Peyer's patch (tissue), 4 donors: ENCODE measurements at regions not wholly inside any gene's neighbourhood (a gene's known extent, or its start where the extent isn't known, plus 50 kb on each side); places are given as distances from the start of the nearest gene placed in this dataset.
"Not testable (repeated sequence)": the region's sequence is repeated elsewhere in the genome, so short reads cannot be mapped to it uniquely, and the experiment has no call there.

Experiments used
- DNase-seq, 3 donors: peaks; one replicate each; pipeline ENCODE4 v3.0.0-alpha.2; 2017 to 2019
- H3K27ac ChIP-seq, 4 donors: fragments of 200-600 bp; sonication (generic); one replicate each; pipeline ENCODE4 v1.5.1; 2016 to 2019
- H3K27me3 ChIP-seq, 2 donors: fragments of 200-600 bp; sonication (generic); one replicate each; pipeline ENCODE4 v1.5.1; 2019
- H3K36me3 ChIP-seq, 3 donors: fragments of 200-600 bp; sonication (generic); one replicate each; pipeline ENCODE4 v1.5.1; 2016 to 2019
- H3K4me1 ChIP-seq, 4 donors: fragments of 200-600 bp; sonication (generic); one replicate each; pipeline ENCODE4 v1.5.1; 2016 to 2019
- H3K4me3 ChIP-seq, 4 donors: fragments of 200-600 bp; sonication (generic); 1 replicate in 3 of 4; 2 replicates in 1 of 4; pipeline ENCODE4 v1.5.1; 2016 to 2019; ENCODE audit warnings: mild to moderate bottlenecking in 1 of 4
- H3K9me3 ChIP-seq, 4 donors: fragments of 200-600 bp; sonication (generic); one replicate each; pipeline ENCODE4 v1.5.1; 2016 to 2019; ENCODE audit warnings: mild to moderate bottlenecking in 1 of 4
- POLR2A ChIP-seq, 2 donors: fragments of 450-650 bp; IDR thresholded peaks; one replicate each; pipeline ENCODE4 v1.5.1; 2017; ENCODE audit warnings: antibody characterized with exemption in 2 of 2, mild to moderate bottlenecking in 2 of 2, moderate library complexity in 2 of 2
- TF ChIP-seq, protein P1 (sequence below), 6 experiments: fragments of 450-650 bp in 4 of 6; fragments of 200-600 bp in 2 of 6; sonication (generic) in 1 of 6; IDR thresholded peaks; one replicate each; pipeline ENCODE4 v1.5.1; 2017 to 2019; ENCODE audit warnings: antibody characterized with exemption in 6 of 6, mild to moderate bottlenecking in 3 of 6, moderate library complexity in 1 of 6

DNA sequence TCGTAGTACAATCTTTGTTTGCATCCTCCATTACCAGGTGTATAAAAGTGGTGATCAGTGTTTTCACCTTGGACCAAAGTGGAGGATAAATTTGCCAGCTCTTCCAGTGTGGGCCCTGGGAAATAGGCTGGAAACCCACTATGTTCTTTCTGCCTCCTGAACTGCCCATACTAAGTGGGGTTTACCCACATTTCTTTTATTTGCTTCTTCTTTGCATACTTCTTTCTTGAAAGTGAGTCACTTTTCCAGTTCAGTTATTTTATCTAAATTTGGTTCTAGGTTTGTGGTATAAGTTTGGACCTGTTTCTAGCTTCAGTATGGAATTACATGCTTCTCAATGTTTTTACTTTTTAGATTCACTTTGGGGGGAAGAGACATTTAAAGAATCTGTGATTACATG lies 126.2 kb upstream of the ACBD5 start:
- no peak overlapping the region for H3K4me3 ChIP-seq
- TF ChIP-seq, protein P1, sequence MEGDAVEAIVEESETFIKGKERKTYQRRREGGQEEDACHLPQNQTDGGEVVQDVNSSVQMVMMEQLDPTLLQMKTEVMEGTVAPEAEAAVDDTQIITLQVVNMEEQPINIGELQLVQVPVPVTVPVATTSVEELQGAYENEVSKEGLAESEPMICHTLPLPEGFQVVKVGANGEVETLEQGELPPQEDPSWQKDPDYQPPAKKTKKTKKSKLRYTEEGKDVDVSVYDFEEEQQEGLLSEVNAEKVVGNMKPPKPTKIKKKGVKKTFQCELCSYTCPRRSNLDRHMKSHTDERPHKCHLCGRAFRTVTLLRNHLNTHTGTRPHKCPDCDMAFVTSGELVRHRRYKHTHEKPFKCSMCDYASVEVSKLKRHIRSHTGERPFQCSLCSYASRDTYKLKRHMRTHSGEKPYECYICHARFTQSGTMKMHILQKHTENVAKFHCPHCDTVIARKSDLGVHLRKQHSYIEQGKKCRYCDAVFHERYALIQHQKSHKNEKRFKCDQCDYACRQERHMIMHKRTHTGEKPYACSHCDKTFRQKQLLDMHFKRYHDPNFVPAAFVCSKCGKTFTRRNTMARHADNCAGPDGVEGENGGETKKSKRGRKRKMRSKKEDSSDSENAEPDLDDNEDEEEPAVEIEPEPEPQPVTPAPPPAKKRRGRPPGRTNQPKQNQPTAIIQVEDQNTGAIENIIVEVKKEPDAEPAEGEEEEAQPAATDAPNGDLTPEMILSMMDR (IDR thresholded peaks at IDR 0.05), result no peak
- TF ChIP-seq POLR2A (IDR thresholded peaks at IDR 0.05), result no peak
- no peak overlapping the region for H3K27ac ChIP-seq
- DNase-seq, result no peak
- no peaks in the 10 kb centered on the region for H3K9me3 ChIP-seq
- H3K36me3 ChIP-seq, result no peaks in the 10 kb centered on the region
- H3K27me3 ChIP-seq, result no peaks in the 10 kb centered on the region
- no peaks in the 10 kb centered on the region for H3K4me1 ChIP-seq

DNA sequence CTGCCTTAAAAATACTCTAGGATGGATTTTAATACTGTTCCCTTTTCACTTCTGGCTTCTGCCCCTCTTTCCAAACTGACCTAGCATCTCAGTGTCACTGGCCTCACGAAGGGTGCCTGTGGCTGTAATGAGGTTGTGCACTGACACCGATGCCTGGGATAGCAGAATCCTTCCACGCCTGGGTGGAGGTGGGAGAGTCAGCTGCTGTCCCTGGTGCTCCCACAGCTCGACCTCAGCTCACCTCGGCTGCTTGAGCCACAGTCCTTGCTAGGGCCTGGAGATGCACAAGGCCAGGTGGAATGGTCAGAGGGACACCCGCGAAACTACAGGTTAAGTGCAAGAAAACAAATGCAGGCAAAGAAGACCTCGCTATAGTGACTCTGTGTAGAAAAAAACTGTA lies 123.4 kb upstream of the ACBD5 start:
- DNase-seq, result no peak
- TF ChIP-seq, protein P1 (IDR thresholded peaks at IDR 0.05), result no peak
- no peak for TF ChIP-seq POLR2A (IDR thresholded peaks at IDR 0.05)
- no peaks in the 10 kb centered on the region for H3K36me3 ChIP-seq
- H3K27me3 ChIP-seq, result no peaks in the 10 kb centered on the region
- no peak overlapping the region for H3K27ac ChIP-seq
- H3K9me3 ChIP-seq, result no peaks in the 10 kb centered on the region
- no peak overlapping the region for H3K4me3 ChIP-seq
- no peaks in the 10 kb centered on the region for H3K4me1 ChIP-seq

DNA sequence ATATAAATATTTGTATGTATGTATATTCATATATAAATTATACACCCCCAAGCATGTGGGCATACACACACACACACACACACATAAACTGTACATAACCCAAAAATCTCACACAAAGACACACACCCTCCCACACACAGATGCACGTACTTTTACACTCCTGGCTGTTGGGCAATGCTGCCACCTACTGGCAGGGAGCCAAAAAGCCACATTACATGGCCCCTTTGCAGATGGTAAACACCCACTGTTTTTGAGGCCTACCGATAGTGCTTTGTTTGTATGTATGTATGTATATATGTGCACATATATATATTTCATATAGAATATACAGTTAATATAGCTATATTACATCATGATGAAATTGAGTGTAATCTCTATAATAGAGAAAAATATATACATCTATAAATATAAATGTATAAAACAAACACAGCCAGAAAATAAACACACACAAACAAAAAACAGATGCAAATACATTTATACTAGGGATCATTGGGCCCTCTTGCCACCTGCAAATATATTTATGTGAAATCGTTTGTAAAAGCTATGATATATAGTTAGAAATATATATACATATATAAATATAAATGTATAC lies 120.1 kb upstream of the ACBD5 start:
- Histone ChIP-seq H3K27ac (no peak overlapping the region), H3K9me3 (no peaks in the 10 kb centered on the region), H3K36me3 (no peaks in the 10 kb centered on the region), H3K27me3 (no peaks in the 10 kb centered on the region), H3K4me1 (no peaks in the 10 kb centered on the region), H3K4me3 (no peak overlapping the region)
- no peak for TF ChIP-seq POLR2A (IDR thresholded peaks at IDR 0.05)
- TF ChIP-seq, protein P1 (IDR thresholded peaks at IDR 0.05), result peak; percentile 60 to 89 (median 73)
- peak; percentile 72 to 92 (median 78) for DNase-seq

DNA sequence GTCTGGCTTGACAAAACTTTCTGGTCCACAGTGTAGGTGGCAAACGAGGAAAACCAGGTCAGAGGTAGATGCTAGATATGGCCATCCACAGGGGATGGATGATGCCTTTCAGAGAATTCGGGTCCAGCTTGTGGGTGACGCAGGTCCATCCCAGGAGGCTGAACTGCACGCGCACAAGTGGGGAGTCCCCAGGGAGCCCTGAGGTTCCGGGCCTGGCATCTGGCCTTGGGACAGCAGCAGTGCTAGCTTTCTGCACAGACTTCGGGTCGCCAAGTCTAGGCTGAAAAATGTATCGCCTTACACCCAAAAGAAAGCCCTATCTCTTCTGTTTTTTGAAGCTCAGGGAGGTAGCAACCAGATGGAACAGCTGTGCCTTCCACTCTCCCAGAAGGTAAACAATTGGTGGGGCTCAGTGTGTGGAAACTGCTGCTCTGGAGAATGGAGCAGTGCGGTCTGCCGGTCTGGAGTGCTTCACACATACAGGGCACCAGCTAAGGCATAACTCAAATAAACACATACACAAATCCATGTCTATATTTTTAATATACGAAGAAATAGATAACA lies 119.3 kb upstream of the ACBD5 start:
- Histone ChIP-seq H3K9me3 (no peaks in the 10 kb centered on the region), H3K36me3 (no peaks in the 10 kb centered on the region), H3K27me3 (no peaks in the 10 kb centered on the region), H3K27ac (no peak overlapping the region), H3K4me1 (no peaks in the 10 kb centered on the region), H3K4me3 (no peak overlapping the region)
- TF ChIP-seq POLR2A (IDR thresholded peaks at IDR 0.05), result no peak
- DNase-seq, result no peak

DNA sequence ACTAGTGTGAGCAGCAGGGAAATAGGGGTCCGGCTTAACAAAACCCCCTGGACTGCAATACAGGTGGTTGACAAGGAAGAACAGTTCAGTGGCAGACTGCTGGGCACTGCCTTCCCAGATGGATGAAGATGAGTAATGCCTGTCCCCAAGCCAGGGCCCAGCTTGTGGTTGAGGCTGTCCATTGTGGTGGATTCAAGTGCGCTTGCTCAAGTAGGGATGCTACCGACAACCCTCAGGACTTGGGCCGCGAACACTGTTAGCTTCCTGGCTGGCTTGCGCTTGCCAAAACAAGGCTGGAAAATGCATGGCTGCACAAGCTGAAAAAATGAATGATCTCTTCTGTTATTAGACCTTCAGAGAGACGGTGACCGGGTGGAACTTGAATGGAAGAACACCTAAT lies 116.1 kb upstream of the ACBD5 start:
- no peak overlapping the region for H3K27ac ChIP-seq
- no peaks in the 10 kb centered on the region for H3K36me3 ChIP-seq
- H3K9me3 ChIP-seq, result no peaks in the 10 kb centered on the region
- H3K4me3 ChIP-seq, result no peak overlapping the region
- H3K4me1 ChIP-seq, result no peaks in the 10 kb centered on the region
- H3K27me3 ChIP-seq, result no peaks in the 10 kb centered on the region
- no peak for DNase-seq
- no peak for TF ChIP-seq POLR2A (IDR thresholded peaks at IDR 0.05)
- TF ChIP-seq, protein P1 (IDR thresholded peaks at IDR 0.05), result no peak

DNA sequence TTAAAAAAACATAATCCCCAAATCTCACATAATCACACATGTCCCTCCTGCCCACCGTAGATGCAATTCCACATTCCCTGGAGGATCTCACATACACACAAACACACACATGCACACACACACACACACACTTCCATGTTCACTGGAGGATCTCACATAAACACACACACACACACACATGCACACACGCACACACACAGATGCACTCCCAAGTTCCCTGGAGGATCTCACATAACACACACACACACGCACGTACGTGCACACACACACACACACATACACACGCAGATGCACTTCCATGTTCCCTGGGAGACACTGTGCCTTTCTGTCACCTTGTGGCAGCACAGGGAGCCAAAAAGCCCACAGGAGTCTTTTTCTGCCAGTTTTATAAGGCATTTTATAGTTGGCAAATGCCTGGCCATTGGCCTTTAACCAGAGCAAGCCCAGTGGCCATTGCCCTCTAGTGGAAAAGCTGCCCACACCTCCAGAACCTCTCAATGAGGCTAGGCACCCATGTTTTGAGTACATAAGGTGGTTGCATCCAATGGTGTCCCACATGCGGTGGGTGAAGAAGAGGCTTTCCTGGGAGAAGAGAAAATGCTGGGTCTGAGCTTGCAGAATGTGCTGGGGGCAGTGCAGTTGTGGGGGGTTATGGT lies 115.4 kb upstream of the ACBD5 start:
- DNase-seq, result no peak
- no peak overlapping the region for H3K4me3 ChIP-seq
- H3K4me1 ChIP-seq, result no peaks in the 10 kb centered on the region
- no peak overlapping the region for H3K27ac ChIP-seq
- H3K36me3 ChIP-seq, result no peaks in the 10 kb centered on the region
- H3K9me3 ChIP-seq, result no peaks in the 10 kb centered on the region
- H3K27me3 ChIP-seq, result no peaks in the 10 kb centered on the region
- TF ChIP-seq, protein P1 (IDR thresholded peaks at IDR 0.05), result no peak
- TF ChIP-seq POLR2A (IDR thresholded peaks at IDR 0.05), result no peak

DNA sequence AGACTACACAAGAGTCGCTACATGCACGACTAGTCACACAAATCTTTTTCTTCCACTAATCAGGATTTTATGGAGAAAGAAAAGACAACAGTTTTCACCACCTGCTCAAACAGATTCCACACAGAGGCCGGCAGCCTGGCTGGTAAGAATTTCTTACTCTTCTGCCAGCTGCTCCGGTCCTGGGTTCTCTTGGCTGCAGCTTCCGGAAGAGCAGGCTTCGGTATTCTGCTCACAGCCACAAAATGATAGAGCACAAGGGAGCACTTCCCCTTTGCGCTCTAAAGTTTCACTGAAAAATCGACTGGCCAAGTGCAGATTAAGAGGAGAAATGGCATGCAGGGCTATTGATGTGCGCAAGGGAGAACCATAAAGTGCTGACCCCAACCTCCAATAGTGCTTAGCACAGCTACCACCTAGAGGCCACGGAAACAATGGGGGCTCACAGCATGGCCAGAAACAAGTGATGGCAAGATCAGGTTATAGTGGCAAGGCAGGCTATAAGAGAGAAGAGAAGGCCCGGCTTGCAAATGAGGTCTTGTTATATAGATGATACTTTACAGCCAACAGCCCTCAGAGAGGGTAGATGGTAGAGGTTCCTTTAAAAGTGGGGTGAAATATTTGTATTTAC lies 114.2 kb upstream of the ACBD5 start:
- DNase-seq, result peak in 2 of 3 donors; percentile 59 to 64
- H3K36me3 ChIP-seq, H3K4me1 ChIP-seq, H3K27me3 ChIP-seq, H3K9me3 ChIP-seq, H3K27ac ChIP-seq, H3K4me3 ChIP-seq: not testable (repeated sequence)

DNA sequence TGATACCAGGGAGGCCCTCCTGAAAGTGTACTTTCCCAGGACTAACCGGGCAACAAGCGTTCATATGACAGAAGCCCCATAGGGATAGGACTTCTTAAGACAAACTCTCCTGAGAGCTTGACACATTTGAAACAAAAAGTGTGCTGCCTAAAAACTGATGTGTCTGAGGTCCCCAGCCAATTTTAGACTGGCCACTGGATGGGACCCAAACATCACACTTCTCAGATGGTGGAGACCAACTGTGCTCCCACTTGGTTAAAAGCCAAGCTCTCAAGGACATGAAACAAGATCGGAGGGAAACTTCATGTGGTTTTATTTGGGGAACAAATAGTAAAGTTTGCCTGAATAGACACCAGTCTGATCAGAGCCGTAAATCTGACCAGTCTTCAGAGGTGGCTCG lies 113.5 kb upstream of the ACBD5 start:
- H3K36me3 ChIP-seq, H3K27ac ChIP-seq, H3K4me1 ChIP-seq, DNase-seq, H3K9me3 ChIP-seq, H3K4me3 ChIP-seq, H3K27me3 ChIP-seq: not testable (repeated sequence)
